Lower leg skin (tissue), 4 donors: ENCODE measurements at regions not wholly inside any gene's neighbourhood (a gene's known extent, or its start where the extent isn't known, plus 50 kb on each side); places are given as distances from the start of the nearest gene placed in this dataset.

Experiments used
- DNase-seq, 2 donors: peaks; one replicate each; pipeline ENCODE4 v3.0.0-alpha.2; 2019; ENCODE audit warnings: low spot score in 2 of 2
- H3K4me3 ChIP-seq: fragments of 200-600 bp; sonication (generic); 2 replicates; pipeline ENCODE4 v1.5.1; 2017; ENCODE audit warnings: mild to moderate bottlenecking, low read depth; ENCODE audit not compliant: poor library complexity, severe bottlenecking
- CTCF ChIP-seq, 3 donors: fragments of 450-650 bp; IDR thresholded peaks; one replicate each; pipeline ENCODE4 v1.5.1; 2016; ENCODE audit warnings: antibody characterized with exemption in 3 of 3, mild to moderate bottlenecking in 3 of 3, moderate library complexity in 2 of 3
- POLR2A ChIP-seq, 2 donors: fragments of 450-650 bp; IDR thresholded peaks; one replicate each; pipeline ENCODE4 v1.6.1; 2016 to 2017; ENCODE audit warnings: antibody characterized with exemption in 2 of 2, mild to moderate bottlenecking in 1 of 2, moderate library complexity in 1 of 2
- WGBS, 2 donors: methylation state at CpG; one replicate each; pipeline ENCODE4 v1.1.5; 2018; 5-methylcytosine and 5-hydroxymethylcytosine counted together
- intact Hi-C: fragments of 100-400 bp; cut with DNase I; formaldehyde crosslinking; loops from one replicate; pipeline ENCODE4 v1.15.0; 2023; ENCODE audit warnings: low total_unique reads

GRCh38 chr16:5815570-5816237 is 718.1 kb upstream of the EEF2KMT start:
- TF ChIP-seq CTCF (IDR thresholded peaks at IDR 0.05) (no peak), POLR2A (IDR thresholded peaks at IDR 0.05) (no peak)
- no peak for DNase-seq
- H3K4me3 ChIP-seq, result no peak overlapping the region
- WGBS, 2 donors, result 71 to 76% methylated on average over 6 of the region's 6 CpGs
- intact Hi-C loops, result no loop called here

GRCh38 chr16:5801396-5801795 is 703.8 kb upstream of the EEF2KMT start:
- intact Hi-C loops, result no loop called here
- 91 to 94% methylated on average over 8 of the region's 8 CpGs for WGBS, 2 donors
- no peak overlapping the region for H3K4me3 ChIP-seq
- TF ChIP-seq POLR2A (IDR thresholded peaks at IDR 0.05) (no peak), CTCF (IDR thresholded peaks at IDR 0.05) (no peak)
- DNase-seq, result no peak

- intact Hi-C loops, result no loop called here
- H3K4me3 ChIP-seq, result no peak overlapping the region
- WGBS, 2 donors, result 78 to 88% methylated on average over 5 of the region's 5 CpGs
- DNase-seq, result no peak
- TF ChIP-seq POLR2A (IDR thresholded peaks at IDR 0.05), result no peak
- no peak for TF ChIP-seq CTCF (IDR thresholded peaks at IDR 0.05)
Measured at GRCh38 chr16:5793556-5793955, 696.0 kb upstream of the EEF2KMT start.

- intact Hi-C loops, result no loop called here
- 59 to 64% methylated on average over 8 of the region's 8 CpGs for WGBS, 2 donors
- H3K4me3 ChIP-seq, result no peak overlapping the region
- DNase-seq, result no peak
- TF ChIP-seq CTCF (IDR thresholded peaks at IDR 0.05) (no peak), POLR2A (IDR thresholded peaks at IDR 0.05) (no peak)
Measured at GRCh38 chr16:5791011-5791657, 693.5 kb upstream of the EEF2KMT start.

- TF ChIP-seq CTCF (IDR thresholded peaks at IDR 0.05) (no peak), POLR2A (IDR thresholded peaks at IDR 0.05) (no peak)
- DNase-seq, result no peak
- WGBS, 2 donors, result 60% methylated on average over 4 of the region's 4 CpGs
- intact Hi-C loops, result no loop called here
- no peak overlapping the region for H3K4me3 ChIP-seq
Measured at GRCh38 chr16:5790512-5790911, 692.9 kb upstream of the EEF2KMT start.
